ENCODE measurements at regions not wholly inside any gene's neighbourhood (a gene's known extent, or its start where the extent isn't known, plus 50 kb on each side); places are given as distances from the start of the nearest gene placed in this dataset.

DNA sequence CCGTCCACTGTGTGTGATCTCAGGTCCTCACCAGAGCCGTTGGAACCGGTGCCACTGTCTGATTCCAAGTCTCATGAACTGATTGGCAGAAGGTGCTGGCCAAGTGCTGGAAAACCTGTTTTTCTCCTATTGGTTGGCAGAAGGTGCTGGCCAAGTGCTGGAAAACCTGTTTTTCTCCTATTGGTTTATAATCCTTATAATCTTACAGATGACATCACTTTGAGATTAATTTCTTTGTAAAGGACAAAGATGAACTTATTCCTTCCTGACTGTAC is 1106.3 kb downstream of the BRD1 start:
- TF ChIP-seq POLR2AphosphoS5 (IDR thresholded peaks at IDR 0.05; ENCODE audit: borderline replicate concordance, low read depth, low read length) (no peak), EZH2 (IDR thresholded peaks at IDR 0.05) (no peak)
